Fibroblast of mammary gland (primary cell): ENCODE measurements at regions not wholly inside any gene's neighbourhood (a gene's known extent, or its start where the extent isn't known, plus 50 kb on each side); places are given as distances from the start of the nearest gene placed in this dataset.

Experiments
- DNase-seq: peaks from one replicate; pipeline ENCODE4 v3.0.0-alpha.2; 2010; ENCODE audit warnings: low read depth
- H3K4me3 ChIP-seq: 2 replicates; pipeline ENCODE4 v1.5.1; 2011; ENCODE audit warnings: low read depth, mild to moderate bottlenecking, low read length, moderate library complexity; ENCODE audit not compliant: control insufficient read depth
- TF ChIP-seq, protein P1 (sequence below): conservative IDR thresholded peaks from 2 replicates; pipeline ENCODE4 v1.5.1; 2011; ENCODE audit warnings: low read depth, low read length, inconsistent platforms; ENCODE audit not compliant: control insufficient read depth, insufficient read depth

DNA sequence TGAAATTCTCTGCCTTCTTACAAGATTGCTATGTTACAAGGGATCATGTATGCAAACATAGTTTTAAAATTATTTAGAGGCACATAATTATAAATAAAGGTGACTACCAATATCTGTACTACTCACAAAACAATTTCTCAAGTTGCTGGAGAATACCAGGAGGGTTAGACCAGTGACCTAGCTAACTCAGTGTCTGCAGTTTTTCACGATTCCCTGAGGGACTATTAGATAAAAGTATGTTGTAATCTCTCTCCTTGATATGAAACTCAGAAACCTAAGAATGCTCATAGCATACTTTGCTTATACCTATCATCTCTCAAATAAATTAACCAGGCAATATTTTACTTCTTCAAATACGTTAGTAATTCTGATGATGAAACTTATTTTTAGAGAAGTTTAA, 534.0 kb upstream of the ANKRD30A start:
- H3K4me3 ChIP-seq: no peak overlapping the region
- TF ChIP-seq, protein P1, sequence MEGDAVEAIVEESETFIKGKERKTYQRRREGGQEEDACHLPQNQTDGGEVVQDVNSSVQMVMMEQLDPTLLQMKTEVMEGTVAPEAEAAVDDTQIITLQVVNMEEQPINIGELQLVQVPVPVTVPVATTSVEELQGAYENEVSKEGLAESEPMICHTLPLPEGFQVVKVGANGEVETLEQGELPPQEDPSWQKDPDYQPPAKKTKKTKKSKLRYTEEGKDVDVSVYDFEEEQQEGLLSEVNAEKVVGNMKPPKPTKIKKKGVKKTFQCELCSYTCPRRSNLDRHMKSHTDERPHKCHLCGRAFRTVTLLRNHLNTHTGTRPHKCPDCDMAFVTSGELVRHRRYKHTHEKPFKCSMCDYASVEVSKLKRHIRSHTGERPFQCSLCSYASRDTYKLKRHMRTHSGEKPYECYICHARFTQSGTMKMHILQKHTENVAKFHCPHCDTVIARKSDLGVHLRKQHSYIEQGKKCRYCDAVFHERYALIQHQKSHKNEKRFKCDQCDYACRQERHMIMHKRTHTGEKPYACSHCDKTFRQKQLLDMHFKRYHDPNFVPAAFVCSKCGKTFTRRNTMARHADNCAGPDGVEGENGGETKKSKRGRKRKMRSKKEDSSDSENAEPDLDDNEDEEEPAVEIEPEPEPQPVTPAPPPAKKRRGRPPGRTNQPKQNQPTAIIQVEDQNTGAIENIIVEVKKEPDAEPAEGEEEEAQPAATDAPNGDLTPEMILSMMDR: no peak
- peak; percentile 33 for DNase-seq

DNA sequence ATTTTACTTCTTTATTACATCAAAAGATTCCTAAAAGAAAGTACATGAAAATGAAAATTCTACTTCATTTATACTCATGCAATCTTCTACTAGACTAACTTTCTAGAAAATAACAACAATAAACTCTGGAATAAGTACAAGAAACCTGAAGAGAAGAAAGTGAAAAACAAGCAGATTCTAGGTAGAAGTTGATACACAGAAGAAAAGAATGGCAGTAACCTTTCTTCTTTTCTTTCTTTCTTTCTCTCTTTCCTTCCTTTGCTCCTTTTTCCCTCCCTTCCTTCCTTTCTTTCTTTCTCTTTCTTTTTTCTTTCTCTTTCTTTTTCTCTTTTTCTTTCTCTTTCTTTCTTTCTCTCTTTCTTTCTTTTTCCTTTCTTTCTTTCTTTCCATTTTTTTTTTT, 541.7 kb upstream of the ANKRD30A start:
- DNase-seq: no peak
- TF ChIP-seq, protein P1: no peak
- H3K4me3 ChIP-seq: no peak overlapping the region

DNA sequence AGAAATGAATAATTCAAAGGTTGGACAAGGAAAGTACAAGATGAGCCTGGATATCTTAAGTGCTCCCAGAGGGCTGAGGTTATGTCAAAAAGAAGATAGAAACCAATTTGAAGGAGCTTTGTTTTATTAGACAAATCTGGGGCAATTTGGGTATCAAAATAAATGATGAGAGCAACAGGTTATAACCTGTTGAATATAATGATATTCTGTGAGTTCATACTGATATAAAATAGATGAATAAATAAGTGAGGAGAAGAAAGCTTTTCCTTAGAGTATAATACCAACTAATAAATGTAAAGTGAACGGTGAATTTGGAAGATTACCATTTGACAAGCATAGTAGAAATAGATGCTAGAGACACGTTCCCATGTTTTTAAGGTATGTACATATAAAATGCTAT, 544.2 kb upstream of the ANKRD30A start:
- TF ChIP-seq, protein P1: no peak
- no peak for DNase-seq
- H3K4me3 ChIP-seq: no peak overlapping the region

DNA sequence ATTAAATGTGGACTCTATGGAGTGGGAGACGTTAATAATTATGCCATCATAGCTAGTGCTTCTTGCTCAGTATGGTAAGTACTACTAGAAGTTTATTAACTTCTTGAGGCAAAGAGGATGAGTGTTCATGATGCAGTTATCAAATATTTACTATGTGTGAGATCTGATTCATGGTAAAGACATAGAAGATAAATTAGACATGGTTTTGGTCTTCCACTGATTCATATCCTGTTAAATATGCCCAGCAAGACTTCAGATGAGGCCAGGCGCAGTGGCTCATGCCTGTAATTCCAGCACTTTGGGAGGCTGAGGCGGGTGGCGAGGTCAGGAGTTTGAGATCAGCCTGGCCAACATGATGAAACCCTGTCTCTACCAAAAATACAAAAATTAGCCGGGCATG, 547.1 kb upstream of the ANKRD30A start:
- TF ChIP-seq, protein P1: no peak
- peak; percentile 85 for DNase-seq
- H3K4me3 ChIP-seq: no peak overlapping the region

DNA sequence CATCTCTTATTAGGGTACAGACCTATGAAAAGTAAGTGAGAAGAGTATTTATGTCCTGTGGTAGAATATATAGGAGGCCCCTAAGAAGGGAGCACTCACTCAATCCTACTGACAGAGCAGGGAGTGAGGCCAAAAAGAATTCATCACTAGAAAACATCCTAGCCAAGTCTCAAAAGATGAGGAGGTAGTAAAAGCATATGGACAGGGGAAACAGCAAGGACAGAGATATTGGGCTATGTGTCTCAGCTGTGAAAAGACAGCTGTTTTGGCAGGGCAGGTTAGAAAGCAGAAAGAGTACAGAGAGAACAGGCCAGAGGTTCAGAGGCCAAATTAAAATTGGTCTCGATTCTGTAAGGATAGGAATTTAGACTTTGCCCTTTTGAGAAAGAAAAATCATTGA, 548.3 kb upstream of the ANKRD30A start:
- TF ChIP-seq, protein P1: no peak
- H3K4me3 ChIP-seq: no peak overlapping the region
- no peak for DNase-seq

DNA sequence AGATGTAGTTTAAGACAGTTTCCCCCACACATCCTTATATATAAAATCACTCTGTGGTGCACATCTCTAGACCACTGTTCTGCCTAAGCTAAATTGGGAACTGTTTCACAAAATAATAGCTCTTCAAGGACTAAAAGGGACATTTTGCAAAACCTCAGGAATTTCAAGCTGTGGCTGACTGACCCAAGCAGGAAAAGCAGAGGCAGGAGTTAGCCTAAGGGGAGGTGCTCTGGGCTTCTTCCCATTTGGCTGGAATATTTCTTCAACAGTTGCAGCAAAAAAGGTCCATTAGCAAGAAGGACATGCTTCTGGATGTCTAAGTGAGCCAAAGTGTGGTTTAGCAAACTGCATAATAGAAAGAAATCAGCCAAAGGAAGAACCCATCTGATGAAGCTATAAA, 551.2 kb upstream of the ANKRD30A start:
- H3K4me3 ChIP-seq: no peak overlapping the region
- peak; percentile 14 for DNase-seq
- TF ChIP-seq, protein P1: no peak

DNA sequence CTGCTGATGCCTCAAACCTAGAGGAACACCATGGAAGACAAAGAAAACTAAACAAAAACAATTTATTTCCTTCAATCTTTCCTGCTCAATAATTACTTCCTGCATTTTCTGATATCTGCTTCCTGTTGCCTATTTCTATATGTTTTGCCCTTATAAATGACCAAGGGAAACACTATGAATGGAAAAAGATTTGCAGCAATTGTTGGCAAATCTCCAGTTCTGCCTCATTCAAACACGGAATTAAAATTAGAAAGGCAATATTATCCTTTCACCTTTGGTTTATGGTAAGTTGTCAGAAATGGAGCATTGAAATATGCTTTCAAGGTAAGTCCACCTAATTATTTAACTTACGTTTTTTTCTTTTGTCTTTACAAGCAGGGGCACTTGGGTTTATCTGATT, 552.2 kb upstream of the ANKRD30A start:
- DNase-seq: no peak
- TF ChIP-seq, protein P1: no peak
- H3K4me3 ChIP-seq: no peak overlapping the region
